ENCODE measurements at regions not wholly inside any gene's neighbourhood (a gene's known extent, or its start where the extent isn't known, plus 50 kb on each side); places are given as distances from the start of the nearest gene placed in this dataset.

GRCh38 chr16:50972876-50973275 lies 178.2 kb downstream of the SALL1 start:
- TF ChIP-seq, protein P1, sequence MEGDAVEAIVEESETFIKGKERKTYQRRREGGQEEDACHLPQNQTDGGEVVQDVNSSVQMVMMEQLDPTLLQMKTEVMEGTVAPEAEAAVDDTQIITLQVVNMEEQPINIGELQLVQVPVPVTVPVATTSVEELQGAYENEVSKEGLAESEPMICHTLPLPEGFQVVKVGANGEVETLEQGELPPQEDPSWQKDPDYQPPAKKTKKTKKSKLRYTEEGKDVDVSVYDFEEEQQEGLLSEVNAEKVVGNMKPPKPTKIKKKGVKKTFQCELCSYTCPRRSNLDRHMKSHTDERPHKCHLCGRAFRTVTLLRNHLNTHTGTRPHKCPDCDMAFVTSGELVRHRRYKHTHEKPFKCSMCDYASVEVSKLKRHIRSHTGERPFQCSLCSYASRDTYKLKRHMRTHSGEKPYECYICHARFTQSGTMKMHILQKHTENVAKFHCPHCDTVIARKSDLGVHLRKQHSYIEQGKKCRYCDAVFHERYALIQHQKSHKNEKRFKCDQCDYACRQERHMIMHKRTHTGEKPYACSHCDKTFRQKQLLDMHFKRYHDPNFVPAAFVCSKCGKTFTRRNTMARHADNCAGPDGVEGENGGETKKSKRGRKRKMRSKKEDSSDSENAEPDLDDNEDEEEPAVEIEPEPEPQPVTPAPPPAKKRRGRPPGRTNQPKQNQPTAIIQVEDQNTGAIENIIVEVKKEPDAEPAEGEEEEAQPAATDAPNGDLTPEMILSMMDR (conservative IDR thresholded peaks at IDR 0.05; ENCODE audit: low read depth, low read length), result no peak
- TF ChIP-seq EZH2phosphoT487 (IDR thresholded peaks at IDR 0.05; ENCODE audit: borderline replicate concordance, low read length), result no peak
- TF ChIP-seq EZH2 (IDR thresholded peaks at IDR 0.05; ENCODE audit: low read length, unreplicated experiment), result no peak

All from PC-3 (cell line).